Esophagus squamous epithelium (tissue), 5 donors: ENCODE measurements at regions not wholly inside any gene's neighbourhood (a gene's known extent, or its start where the extent isn't known, plus 50 kb on each side); places are given as distances from the start of the nearest gene placed in this dataset.

Experiments used
- DNase-seq: peaks from one replicate; lab custom pipeline; 2025; lab: John Stamatoyannopoulos, UW
- H3K27ac ChIP-seq, 4 donors: fragments of 200-600 bp; sonication (generic); one replicate each; pipeline ENCODE4 v1.5.1; 2016 to 2019; ENCODE audit warnings: mild to moderate bottlenecking in 1 of 4
- H3K27me3 ChIP-seq, 4 donors: fragments of 200-600 bp; sonication (generic); 1 replicate in 3 of 4; 2 replicates in 1 of 4; pipeline versions ENCODE4 v1.5.1 to v1.6.0; 2017 to 2021; ENCODE audit warnings: antibody characterized with exemption in 1 of 4
- H3K36me3 ChIP-seq, 3 donors: fragments of 200-600 bp; sonication (generic); one replicate each; pipeline ENCODE4 v1.5.1; 2016 to 2019
- H3K4me1 ChIP-seq, 3 donors: fragments of 200-600 bp; sonication (generic); one replicate each; pipeline ENCODE4 v1.5.1; 2017 to 2019
- H3K4me3 ChIP-seq, 4 donors: fragments of 200-600 bp; sonication (generic); 1 replicate in 3 of 4; 2 replicates in 1 of 4; pipeline ENCODE4 v1.5.1; 2016 to 2019; ENCODE audit warnings: mild to moderate bottlenecking in 2 of 4, moderate library complexity in 1 of 4
- H3K9me3 ChIP-seq, 3 donors: fragments of 200-600 bp; sonication (generic); one replicate each; pipeline ENCODE4 v1.5.1; 2016 to 2019
- CTCF ChIP-seq, 6 experiments: fragments of 450-650 bp in 4 of 6; fragments of 200-600 bp in 2 of 6; sonication (generic) in 2 of 6; IDR thresholded peaks; one replicate each; pipeline ENCODE4 v1.5.1; 2016 to 2019; ENCODE audit warnings: antibody characterized with exemption in 6 of 6, mild to moderate bottlenecking in 4 of 6, moderate library complexity in 4 of 6
- POLR2A ChIP-seq, 4 donors: fragments of 450-650 bp; IDR thresholded peaks; one replicate each; pipeline ENCODE4 v1.6.1; 2017; ENCODE audit warnings: antibody characterized with exemption in 4 of 4, mild to moderate bottlenecking in 4 of 4, moderate library complexity in 3 of 4
- WGBS, 2 donors: methylation state at CpG; one replicate each; pipeline ENCODE4 v1.1.5; 2018; 5-methylcytosine and 5-hydroxymethylcytosine counted together
- intact Hi-C: fragments of 100-400 bp; cut with DNase I; formaldehyde crosslinking; loops from one replicate; pipeline ENCODE4 v1.15.0; 2022
- donor health status: DM: yes; HTN: yes; CAD: no.

- Histone ChIP-seq H3K36me3 (no peaks in the 10 kb centered on the region), H3K4me3 (no peak overlapping the region), H3K27ac (no peak overlapping the region), H3K9me3 (no peaks in the 10 kb centered on the region), H3K27me3 (no peaks in the 10 kb centered on the region), H3K4me1 (peaks cover 0 to 27% (median 0%) of the 10 kb centered on the region in 3 donors)
- no peak for TF ChIP-seq POLR2A (IDR thresholded peaks at IDR 0.05)
- no peak for TF ChIP-seq CTCF (IDR thresholded peaks at IDR 0.05)
- no peak for DNase-seq
- intact Hi-C loops = no loop called here
These were observed 646.2 kb downstream of the KCNT2 start for GRCh38 chr1:195962051-195962450.

GRCh38 chr1:195960580-195960979 lies 647.7 kb downstream of the KCNT2 start:
- intact Hi-C loops = no loop called here
- DNase-seq = no peak
- no peak overlapping the region for H3K27ac ChIP-seq
- H3K4me1 ChIP-seq = peaks cover 0 to 30% (median 0%) of the 10 kb centered on the region in 3 donors
- TF ChIP-seq POLR2A (IDR thresholded peaks at IDR 0.05) (no peak), CTCF (IDR thresholded peaks at IDR 0.05) (no peak)
- no peaks in the 10 kb centered on the region for H3K36me3 ChIP-seq
- no peaks in the 10 kb centered on the region for H3K9me3 ChIP-seq
- H3K27me3 ChIP-seq = no peaks in the 10 kb centered on the region
- 61 to 67% methylated on average over 2 of the region's 2 CpGs for WGBS, 2 donors
- H3K4me3 ChIP-seq = no peak overlapping the region

GRCh38 chr1:195958131-195958530 lies 650.1 kb downstream of the KCNT2 start:
- WGBS, 2 donors = 37 to 57% methylated on average over 4 of the region's 4 CpGs
- no peak for DNase-seq
- Histone ChIP-seq H3K4me3 (no peak overlapping the region), H3K27ac (no peak overlapping the region), H3K4me1 (peaks cover 0 to 18% (median 0%) of the 10 kb centered on the region in 3 donors), H3K27me3 (no peaks in the 10 kb centered on the region), H3K36me3 (no peaks in the 10 kb centered on the region), H3K9me3 (no peaks in the 10 kb centered on the region)
- TF ChIP-seq CTCF (IDR thresholded peaks at IDR 0.05) (no peak), POLR2A (IDR thresholded peaks at IDR 0.05) (no peak)
- intact Hi-C loops = no loop called here

- TF ChIP-seq CTCF (IDR thresholded peaks at IDR 0.05) (no peak), POLR2A (IDR thresholded peaks at IDR 0.05) (no peak)
- Histone ChIP-seq H3K4me3 (no peak overlapping the region), H3K9me3 (no peaks in the 10 kb centered on the region), H3K27me3 (no peaks in the 10 kb centered on the region), H3K36me3 (no peaks in the 10 kb centered on the region), H3K4me1 (peaks cover 0 to 18% (median 0%) of the 10 kb centered on the region in 3 donors), H3K27ac (no peak overlapping the region)
- DNase-seq = no peak
- intact Hi-C loops = no loop called here
- 60 to 72% methylated on average over 3 of the region's 3 CpGs for WGBS, 2 donors
These were observed 651.4 kb downstream of the KCNT2 start for GRCh38 chr1:195956845-195957244.

- intact Hi-C loops = no loop called here
- Histone ChIP-seq H3K27me3 (no peaks in the 10 kb centered on the region), H3K4me1 (peaks cover 0 to 18% (median 0%) of the 10 kb centered on the region in 3 donors), H3K9me3 (no peaks in the 10 kb centered on the region), H3K4me3 (no peak overlapping the region), H3K36me3 (no peaks in the 10 kb centered on the region), H3K27ac (no peak overlapping the region)
- WGBS, 2 donors = 77 to 87% methylated on average over 5 of the region's 6 CpGs
- no peak for DNase-seq
- TF ChIP-seq POLR2A (IDR thresholded peaks at IDR 0.05) = no peak
- TF ChIP-seq CTCF (IDR thresholded peaks at IDR 0.05) = no peak
These were observed 653.4 kb downstream of the KCNT2 start for GRCh38 chr1:195954848-195955247.
